SK-N-SH treated with all-trans-retinoic acid at 6 μM for 48 hours (cell line): ENCODE measurements at regions not wholly inside any gene's neighbourhood (a gene's known extent, or its start where the extent isn't known, plus 50 kb on each side); places are given as distances from the start of the nearest gene placed in this dataset.

ENCODE experiments used
- ATAC-seq: fragments of 200-7000 bp; cut with Tn5 transposase; 3 replicates; pipeline ENCODE4 v1.9.1; 2020; ENCODE audit warnings: mild to moderate bottlenecking, moderate library complexity
- ARNTL ChIP-seq: fragments of 450-650 bp; formaldehyde crosslinking; IDR thresholded peaks from 2 replicates; pipeline ENCODE4 v1.5.0; 2020; ENCODE audit warnings: low read depth, mild to moderate bottlenecking, moderate library complexity, borderline replicate concordance
- BACH2 ChIP-seq: fragments of 250-450 bp; sonication (Bioruptor Pico); IDR thresholded peaks from 2 replicates; pipeline ENCODE4 v1.9.0; 2021; ENCODE audit warnings: mild to moderate bottlenecking, borderline replicate concordance
- CSDC2 ChIP-seq: fragments of 250-450 bp; sonication (Bioruptor Pico); IDR thresholded peaks from 2 replicates; pipeline ENCODE4 v1.5.0; 2020; ENCODE audit warnings: mild to moderate bottlenecking, moderate library complexity
- ESRRG ChIP-seq: fragments of 250-450 bp; sonication (Bioruptor Pico); IDR thresholded peaks from 2 replicates; pipeline ENCODE4 v1.6.1; 2021; ENCODE audit warnings: mild to moderate bottlenecking
- GLIS3 ChIP-seq: fragments of 250-450 bp; sonication (Bioruptor Pico); IDR thresholded peaks from 2 replicates; pipeline ENCODE4 v1.5.0; 2020; ENCODE audit warnings: mild to moderate bottlenecking, moderate library complexity
- ISL1 ChIP-seq: fragments of 250-450 bp; sonication (Bioruptor Pico); IDR thresholded peaks from 2 replicates; pipeline ENCODE4 v2.1.2; 2022; ENCODE audit warnings: mild to moderate bottlenecking, moderate library complexity
- OSR1 ChIP-seq: fragments of 250-450 bp; sonication (Bioruptor Pico); IDR thresholded peaks from 2 replicates; pipeline ENCODE4 v1.8.0; 2022; ENCODE audit warnings: moderate library complexity, mild to moderate bottlenecking, inconsistent platforms
- PATZ1 ChIP-seq: fragments of 250-450 bp; sonication (Bioruptor Pico); IDR thresholded peaks from 2 replicates; pipeline ENCODE4 v1.8.0; 2020; ENCODE audit warnings: mild to moderate bottlenecking, moderate library complexity, borderline replicate concordance
- PPARA ChIP-seq: fragments of 250-450 bp; sonication (Bioruptor Pico); IDR thresholded peaks from 2 replicates; pipeline ENCODE4 v1.5.0; 2020; ENCODE audit warnings: mild to moderate bottlenecking, borderline replicate concordance
- SNAI2 ChIP-seq: fragments of 250-450 bp; sonication (Bioruptor Pico); IDR thresholded peaks from 2 replicates; pipeline ENCODE4 v1.5.0; 2020; ENCODE audit warnings: mild to moderate bottlenecking, moderate library complexity
- TCF4 ChIP-seq: fragments of 250-450 bp; sonication (Bioruptor Pico); IDR thresholded peaks from 2 replicates; pipeline ENCODE4 v1.8.0; 2021; ENCODE audit warnings: mild to moderate bottlenecking, moderate library complexity, borderline replicate concordance
- TOX ChIP-seq: fragments of 250-450 bp; sonication (Bioruptor Pico); IDR thresholded peaks from 2 replicates; pipeline ENCODE4 v1.8.0; 2021; ENCODE audit warnings: mild to moderate bottlenecking, moderate library complexity, borderline replicate concordance
- ZC3H10 ChIP-seq: fragments of 250-450 bp; sonication (Bioruptor Pico); IDR thresholded peaks from 2 replicates; pipeline ENCODE4 v1.5.1; 2021; ENCODE audit warnings: mild to moderate bottlenecking, moderate library complexity
- ZFP3 ChIP-seq: fragments of 250-450 bp; sonication (Bioruptor Pico); IDR thresholded peaks from 2 replicates; pipeline ENCODE4 v1.5.0; 2020; ENCODE audit warnings: mild to moderate bottlenecking, moderate library complexity
- ZFP30 ChIP-seq: fragments of 450-650 bp; formaldehyde crosslinking; IDR thresholded peaks from 2 replicates; pipeline ENCODE4 v1.5.0; 2022; ENCODE audit warnings: mild to moderate bottlenecking, moderate library complexity
- ZNF565 ChIP-seq: fragments of 450-650 bp; formaldehyde crosslinking; conservative IDR thresholded peaks from 2 replicates; pipeline ENCODE4 v1.5.0; 2020; ENCODE audit warnings: low read depth, mild to moderate bottlenecking, moderate library complexity
- ZNF70 ChIP-seq: fragments of 450-650 bp; formaldehyde crosslinking; IDR thresholded peaks from 2 replicates; pipeline ENCODE4 v1.5.0; 2020; ENCODE audit warnings: mild to moderate bottlenecking, moderate library complexity
- ZNF8 ChIP-seq: fragments of 450-650 bp; formaldehyde crosslinking; IDR thresholded peaks from 2 replicates; pipeline ENCODE4 v1.5.0; 2020; ENCODE audit warnings: mild to moderate bottlenecking, moderate library complexity
- TF ChIP-seq, protein P1 (sequence below): fragments of 250-450 bp; sonication (Bioruptor Pico); IDR thresholded peaks from 2 replicates; pipeline ENCODE4 v1.5.1; 2020; ENCODE audit warnings: low read depth, mild to moderate bottlenecking, moderate library complexity
- TF ChIP-seq, protein P2 (sequence below): fragments of 250-450 bp; sonication (Bioruptor Pico); IDR thresholded peaks from 2 replicates; pipeline ENCODE4 v1.5.0; 2020; ENCODE audit warnings: mild to moderate bottlenecking, moderate library complexity
- TF ChIP-seq, protein P3 (sequence below): fragments of 250-450 bp; sonication (Bioruptor Pico); IDR thresholded peaks from 2 replicates; pipeline ENCODE4 v1.8.0; 2021; ENCODE audit warnings: low read depth, mild to moderate bottlenecking, moderate library complexity, borderline replicate concordance

DNA sequence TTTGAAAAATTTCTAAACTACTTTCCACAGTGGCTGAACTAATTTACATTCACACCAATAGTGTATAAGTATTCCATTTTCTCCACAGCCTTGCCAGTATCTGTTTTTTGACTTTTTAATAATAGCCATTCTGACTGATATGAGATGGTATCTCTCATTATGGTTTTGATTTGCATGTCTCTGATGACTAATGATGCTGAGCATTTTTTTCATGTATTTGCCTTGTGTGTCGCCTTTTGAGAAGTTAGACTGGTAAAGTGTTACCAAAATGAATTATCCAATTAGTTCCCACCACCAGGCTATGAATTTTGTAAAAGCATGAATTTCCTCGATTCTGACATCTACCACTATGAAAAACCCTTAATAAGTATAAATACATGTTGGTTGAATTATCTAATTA is 242.2 kb upstream of the GK2 start:
- no peak for ATAC-seq
- TF ChIP-seq ZNF565 (CRISPR knock-in tag) (no peak), GLIS3 (CRISPR knock-in tag) (no peak), ARNTL (CRISPR knock-in tag) (no peak), ISL1 (CRISPR knock-in tag) (no peak), TOX (no peak), PPARA (no peak), OSR1 (no peak), BACH2 (CRISPR knock-in tag) (no peak)
- TF ChIP-seq, protein P1, sequence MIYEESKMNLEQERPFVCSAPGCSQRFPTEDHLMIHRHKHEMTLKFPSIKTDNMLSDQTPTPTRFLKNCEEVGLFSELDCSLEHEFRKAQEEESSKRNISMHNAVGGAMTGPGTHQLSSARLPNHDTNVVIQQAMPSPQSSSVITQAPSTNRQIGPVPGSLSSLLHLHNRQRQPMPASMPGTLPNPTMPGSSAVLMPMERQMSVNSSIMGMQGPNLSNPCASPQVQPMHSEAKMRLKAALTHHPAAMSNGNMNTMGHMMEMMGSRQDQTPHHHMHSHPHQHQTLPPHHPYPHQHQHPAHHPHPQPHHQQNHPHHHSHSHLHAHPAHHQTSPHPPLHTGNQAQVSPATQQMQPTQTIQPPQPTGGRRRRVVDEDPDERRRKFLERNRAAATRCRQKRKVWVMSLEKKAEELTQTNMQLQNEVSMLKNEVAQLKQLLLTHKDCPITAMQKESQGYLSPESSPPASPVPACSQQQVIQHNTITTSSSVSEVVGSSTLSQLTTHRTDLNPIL (CRISPR knock-in tag), result no peak
- TF ChIP-seq, protein P2, sequence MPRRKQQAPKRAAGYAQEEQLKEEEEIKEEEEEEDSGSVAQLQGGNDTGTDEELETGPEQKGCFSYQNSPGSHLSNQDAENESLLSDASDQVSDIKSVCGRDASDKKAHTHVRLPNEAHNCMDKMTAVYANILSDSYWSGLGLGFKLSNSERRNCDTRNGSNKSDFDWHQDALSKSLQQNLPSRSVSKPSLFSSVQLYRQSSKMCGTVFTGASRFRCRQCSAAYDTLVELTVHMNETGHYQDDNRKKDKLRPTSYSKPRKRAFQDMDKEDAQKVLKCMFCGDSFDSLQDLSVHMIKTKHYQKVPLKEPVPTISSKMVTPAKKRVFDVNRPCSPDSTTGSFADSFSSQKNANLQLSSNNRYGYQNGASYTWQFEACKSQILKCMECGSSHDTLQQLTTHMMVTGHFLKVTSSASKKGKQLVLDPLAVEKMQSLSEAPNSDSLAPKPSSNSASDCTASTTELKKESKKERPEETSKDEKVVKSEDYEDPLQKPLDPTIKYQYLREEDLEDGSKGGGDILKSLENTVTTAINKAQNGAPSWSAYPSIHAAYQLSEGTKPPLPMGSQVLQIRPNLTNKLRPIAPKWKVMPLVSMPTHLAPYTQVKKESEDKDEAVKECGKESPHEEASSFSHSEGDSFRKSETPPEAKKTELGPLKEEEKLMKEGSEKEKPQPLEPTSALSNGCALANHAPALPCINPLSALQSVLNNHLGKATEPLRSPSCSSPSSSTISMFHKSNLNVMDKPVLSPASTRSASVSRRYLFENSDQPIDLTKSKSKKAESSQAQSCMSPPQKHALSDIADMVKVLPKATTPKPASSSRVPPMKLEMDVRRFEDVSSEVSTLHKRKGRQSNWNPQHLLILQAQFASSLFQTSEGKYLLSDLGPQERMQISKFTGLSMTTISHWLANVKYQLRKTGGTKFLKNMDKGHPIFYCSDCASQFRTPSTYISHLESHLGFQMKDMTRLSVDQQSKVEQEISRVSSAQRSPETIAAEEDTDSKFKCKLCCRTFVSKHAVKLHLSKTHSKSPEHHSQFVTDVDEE (CRISPR knock-in tag), result no peak
- TF ChIP-seq, all 23 proteins: peak for 0

DNA sequence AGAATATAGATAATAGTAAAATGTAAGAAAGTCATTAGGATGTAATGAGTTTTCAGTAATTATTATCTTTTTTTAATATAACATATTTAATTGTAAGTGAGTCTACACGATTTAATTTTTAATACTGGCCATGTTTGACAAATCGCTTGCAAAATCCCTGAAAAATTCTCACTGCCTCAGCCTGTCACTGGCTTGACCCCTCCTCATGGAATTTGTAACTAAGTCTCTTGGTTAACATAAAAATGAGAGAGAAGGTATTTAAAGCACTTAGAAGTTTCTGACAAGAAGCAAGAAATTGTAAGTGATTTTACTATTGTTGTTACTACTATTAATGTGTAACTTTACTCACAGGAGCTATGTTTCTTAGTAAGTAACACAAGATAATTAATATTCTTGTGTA is 237.9 kb upstream of the GK2 start:
- no peak for ATAC-seq
- TF ChIP-seq ESRRG (CRISPR knock-in tag) (no peak), ZNF70 (CRISPR knock-in tag) (no peak), SNAI2 (CRISPR knock-in tag) (no peak), PPARA (no peak), CSDC2 (CRISPR knock-in tag) (no peak), TOX (no peak), ZNF8 (CRISPR knock-in tag) (no peak), TCF4 (CRISPR knock-in tag) (no peak), ARNTL (CRISPR knock-in tag) (no peak)
- TF ChIP-seq, protein P1 (CRISPR knock-in tag), result no peak

GRCh38 chr4:79638735-79639134 is 230.7 kb upstream of the GK2 start:
- no peak for ATAC-seq
- TF ChIP-seq ZFP3 (no peak), TOX (no peak)

DNA sequence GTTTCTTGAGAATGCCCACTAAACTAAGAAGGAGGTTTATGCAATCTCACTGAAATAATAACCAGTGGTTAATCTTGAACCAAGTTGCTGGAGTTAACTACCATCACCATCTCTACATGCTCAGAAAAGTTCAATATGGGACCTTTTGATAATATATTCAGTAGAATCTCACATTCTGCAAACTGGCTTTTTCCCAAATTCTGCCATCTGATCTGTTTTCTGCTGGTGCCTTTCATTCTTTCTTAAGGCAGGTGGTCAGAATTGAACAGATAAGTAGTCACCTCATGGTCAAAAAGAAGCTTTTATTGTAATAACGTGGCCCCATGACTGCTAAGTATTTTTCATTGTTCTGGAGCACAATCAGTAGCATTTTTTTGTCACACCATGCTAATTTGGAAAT is 229.0 kb upstream of the GK2 start:
- no peak for ATAC-seq
- no peak for TF ChIP-seq ZFP30 (CRISPR knock-in tag)
- TF ChIP-seq PPARA, result no peak
- no peak for TF ChIP-seq ZNF8 (CRISPR knock-in tag)
- TF ChIP-seq TOX, result no peak
- no peak for TF ChIP-seq ZFP3
- TF ChIP-seq, protein P1 (CRISPR knock-in tag), result no peak
- TF ChIP-seq, protein P2 (CRISPR knock-in tag), result no peak
- TF ChIP-seq CSDC2 (CRISPR knock-in tag), result no peak
- no peak for TF ChIP-seq ARNTL (CRISPR knock-in tag)
- TF ChIP-seq, protein P3, sequence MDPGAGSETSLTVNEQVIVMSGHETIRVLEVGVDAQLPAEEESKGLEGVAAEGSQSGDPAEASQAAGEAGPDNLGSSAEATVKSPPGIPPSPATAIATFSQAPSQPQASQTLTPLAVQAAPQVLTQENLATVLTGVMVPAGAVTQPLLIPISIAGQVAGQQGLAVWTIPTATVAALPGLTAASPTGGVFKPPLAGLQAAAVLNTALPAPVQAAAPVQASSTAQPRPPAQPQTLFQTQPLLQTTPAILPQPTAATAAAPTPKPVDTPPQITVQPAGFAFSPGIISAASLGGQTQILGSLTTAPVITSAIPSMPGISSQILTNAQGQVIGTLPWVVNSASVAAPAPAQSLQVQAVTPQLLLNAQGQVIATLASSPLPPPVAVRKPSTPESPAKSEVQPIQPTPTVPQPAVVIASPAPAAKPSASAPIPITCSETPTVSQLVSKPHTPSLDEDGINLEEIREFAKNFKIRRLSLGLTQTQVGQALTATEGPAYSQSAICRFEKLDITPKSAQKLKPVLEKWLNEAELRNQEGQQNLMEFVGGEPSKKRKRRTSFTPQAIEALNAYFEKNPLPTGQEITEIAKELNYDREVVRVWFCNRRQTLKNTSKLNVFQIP (CRISPR knock-in tag), result no peak
- no peak for TF ChIP-seq PATZ1 (CRISPR knock-in tag)
- TF ChIP-seq SNAI2 (CRISPR knock-in tag), result no peak
- TF ChIP-seq BACH2 (CRISPR knock-in tag), result no peak
- TF ChIP-seq ISL1 (CRISPR knock-in tag), result no peak
- TF ChIP-seq ZNF565 (CRISPR knock-in tag), result no peak
- TF ChIP-seq TCF4 (CRISPR knock-in tag), result no peak
- TF ChIP-seq GLIS3 (CRISPR knock-in tag), result no peak
- TF ChIP-seq ZC3H10, result no peak
